Astrocyte (in vitro differentiated cells and primary cell): ENCODE measurements at regions not wholly inside any gene's neighbourhood (a gene's known extent, or its start where the extent isn't known, plus 50 kb on each side); places are given as distances from the start of the nearest gene placed in this dataset.

Experiments used
- DNase-seq: peaks from one replicate; pipeline ENCODE4 v3.0.0-alpha.2; 2010; ENCODE audit warnings: low read depth
- FAIRE-seq: peaks from 2 replicates; lab custom pipeline; 2011; peaks lifted over from hg19 to GRCh38; lab: Jason Lieb, UNC
- H2AFZ ChIP-seq: 2 replicates; pipeline ENCODE4 v1.6.0; 2012; ENCODE audit warnings: low read depth, low read length, inconsistent platforms
- H3K27ac ChIP-seq: 2 replicates; pipeline ENCODE4 v1.5.1; 2011; ENCODE audit warnings: low read depth, low read length, inconsistent platforms
- H3K27me3 ChIP-seq: 2 replicates; pipeline ENCODE4 v1.6.0; 2011; ENCODE audit warnings: low read length, inconsistent platforms; ENCODE audit not compliant: insufficient read depth
- H3K36me3 ChIP-seq: 2 replicates; pipeline ENCODE4 v1.5.1; 2011; ENCODE audit warnings: low read length, inconsistent platforms; ENCODE audit not compliant: insufficient read depth
- H3K4me1 ChIP-seq: 2 replicates; pipeline ENCODE4 v1.5.1; 2011; ENCODE audit warnings: low read length, inconsistent platforms; ENCODE audit not compliant: insufficient read depth
- H3K4me2 ChIP-seq: 2 replicates; pipeline ENCODE4 v1.6.0; 2012; ENCODE audit warnings: low read length, inconsistent platforms
- H3K4me3 ChIP-seq: 2 replicates; pipeline ENCODE4 v1.5.1; 2011; ENCODE audit warnings: low read depth, mild to moderate bottlenecking, low read length, inconsistent platforms; ENCODE audit not compliant: insufficient read depth
- H3K79me2 ChIP-seq: 2 replicates; pipeline ENCODE4 v1.6.0; 2012; ENCODE audit warnings: mild to moderate bottlenecking, low read length, inconsistent platforms; ENCODE audit not compliant: insufficient read depth
- H3K9ac ChIP-seq: 2 replicates; pipeline ENCODE4 v1.6.0; 2012; ENCODE audit warnings: mild to moderate bottlenecking, low read length, inconsistent platforms
- H3K9me3 ChIP-seq: 2 replicates; pipeline ENCODE4 v1.5.1; 2012; ENCODE audit warnings: low read depth, mild to moderate bottlenecking, low read length, inconsistent platforms; ENCODE audit not compliant: insufficient read depth
- H4K20me1 ChIP-seq: 2 replicates; pipeline ENCODE4 v1.6.0; 2012; ENCODE audit warnings: low read length, inconsistent platforms; ENCODE audit not compliant: insufficient read depth
- H3K27ac Mint-ChIP-seq: one replicate; pipeline ENCODE4 v1.8.0; 2021; ENCODE audit warnings: mild to moderate bottlenecking, mixed read lengths; ENCODE audit not compliant: unreplicated experiment
- H3K27me3 Mint-ChIP-seq: one replicate; pipeline ENCODE4 v1.8.0; 2021; ENCODE audit warnings: low read depth, mixed read lengths; ENCODE audit not compliant: unreplicated experiment
- H3K36me3 Mint-ChIP-seq: one replicate; pipeline ENCODE4 v1.8.0; 2021; ENCODE audit warnings: low read depth, mixed read lengths; ENCODE audit not compliant: unreplicated experiment
- H3K4me1 Mint-ChIP-seq: one replicate; pipeline ENCODE4 v1.8.0; 2021; ENCODE audit warnings: low read depth, mixed read lengths; ENCODE audit not compliant: unreplicated experiment
- H3K4me3 Mint-ChIP-seq: one replicate; pipeline ENCODE4 v1.8.0; 2021; ENCODE audit warnings: mild to moderate bottlenecking, moderate library complexity, mixed read lengths; ENCODE audit not compliant: unreplicated experiment
- H3K9me3 Mint-ChIP-seq: one replicate; pipeline ENCODE4 v1.8.0; 2021; ENCODE audit warnings: mild to moderate bottlenecking, mixed read lengths; ENCODE audit not compliant: unreplicated experiment
- CTCF ChIP-seq: IDR thresholded peaks from 2 replicates; pipeline ENCODE4 v1.5.1; 2011; ENCODE audit warnings: low read depth, mild to moderate bottlenecking, inconsistent platforms, low read length, moderate library complexity; ENCODE audit not compliant: insufficient read depth
- EZH2 ChIP-seq: IDR thresholded peaks from 2 replicates; pipeline ENCODE4 v1.6.1; 2012; ENCODE audit warnings: mild to moderate bottlenecking, low read length, inconsistent platforms; ENCODE audit not compliant: insufficient read depth

GRCh38 chr11:115843111-115843510 is 338.9 kb upstream of the CADM1 start:
- no peak overlapping the region for H3K4me2 ChIP-seq
- H3K79me2 ChIP-seq = no peaks in the 10 kb centered on the region
- H3K36me3 ChIP-seq = no peaks in the 10 kb centered on the region
- H3K27me3 ChIP-seq = no peaks in the 10 kb centered on the region
- Mint-ChIP-seq H3K4me1 (peaks cover 21% of the 10 kb centered on the region), H3K36me3 (peaks cover 15% of the 10 kb centered on the region), H3K4me3 (no peak overlapping the region), H3K27ac (no peak overlapping the region), H3K9me3 (peaks cover 7% of the 10 kb centered on the region), H3K27me3 (peaks cover 12% of the 10 kb centered on the region)
- no peak overlapping the region for H3K9ac ChIP-seq
- no peak overlapping the region for H3K27ac ChIP-seq
- no peaks in the 10 kb centered on the region for H4K20me1 ChIP-seq
- H3K4me1 ChIP-seq = no peaks in the 10 kb centered on the region
- TF ChIP-seq CTCF = no peak
- no peak for TF ChIP-seq EZH2
- no peak for FAIRE-seq
- DNase-seq = no peak
- no peak overlapping the region for H2AFZ ChIP-seq
- H3K9me3 ChIP-seq = no peaks in the 10 kb centered on the region
- no peak overlapping the region for H3K4me3 ChIP-seq

- Histone ChIP-seq H2AFZ (no peak overlapping the region), H3K36me3 (no peaks in the 10 kb centered on the region), H3K4me3 (no peak overlapping the region), H3K4me2 (no peak overlapping the region), H3K79me2 (no peaks in the 10 kb centered on the region), H4K20me1 (no peaks in the 10 kb centered on the region), H3K9ac (no peak overlapping the region), H3K9me3 (no peaks in the 10 kb centered on the region), H3K27me3 (no peaks in the 10 kb centered on the region), H3K4me1 (no peaks in the 10 kb centered on the region), H3K27ac (no peak overlapping the region)
- Mint-ChIP-seq H3K9me3 (peaks cover 8% of the 10 kb centered on the region), H3K36me3 (peaks cover 9% of the 10 kb centered on the region), H3K4me3 (peak overlapping the region; percentile 10), H3K27me3 (no peaks in the 10 kb centered on the region), H3K4me1 (peaks cover 4% of the 10 kb centered on the region), H3K27ac (no peak overlapping the region)
- FAIRE-seq (no peak), DNase-seq (no peak)
- TF ChIP-seq EZH2 (no peak), CTCF (no peak)
Observed at GRCh38 chr11:115820026-115820425, 315.8 kb upstream of the CADM1 start.

GRCh38 chr11:115819014-115819413 is 314.8 kb upstream of the CADM1 start:
- no peak overlapping the region for H3K4me3 ChIP-seq
- TF ChIP-seq EZH2 (no peak), CTCF (no peak)
- H2AFZ ChIP-seq = no peak overlapping the region
- DNase-seq (peak; percentile 12), FAIRE-seq (no peak)
- no peak overlapping the region for H3K27ac ChIP-seq
- H3K27me3 ChIP-seq = no peaks in the 10 kb centered on the region
- Mint-ChIP-seq H3K4me1 (peaks cover 4% of the 10 kb centered on the region), H3K4me3 (no peak overlapping the region), H3K27me3 (no peaks in the 10 kb centered on the region), H3K27ac (no peak overlapping the region), H3K36me3 (peaks cover 10% of the 10 kb centered on the region), H3K9me3 (peaks cover 8% of the 10 kb centered on the region)
- no peaks in the 10 kb centered on the region for H4K20me1 ChIP-seq
- H3K4me1 ChIP-seq = no peaks in the 10 kb centered on the region
- no peak overlapping the region for H3K9ac ChIP-seq
- no peak overlapping the region for H3K4me2 ChIP-seq
- H3K36me3 ChIP-seq = no peaks in the 10 kb centered on the region
- H3K79me2 ChIP-seq = no peaks in the 10 kb centered on the region
- no peaks in the 10 kb centered on the region for H3K9me3 ChIP-seq
